ENCODE measurements at regions not wholly inside any gene's neighbourhood (a gene's known extent, or its start where the extent isn't known, plus 50 kb on each side); places are given as distances from the start of the nearest gene placed in this dataset.

DNA sequence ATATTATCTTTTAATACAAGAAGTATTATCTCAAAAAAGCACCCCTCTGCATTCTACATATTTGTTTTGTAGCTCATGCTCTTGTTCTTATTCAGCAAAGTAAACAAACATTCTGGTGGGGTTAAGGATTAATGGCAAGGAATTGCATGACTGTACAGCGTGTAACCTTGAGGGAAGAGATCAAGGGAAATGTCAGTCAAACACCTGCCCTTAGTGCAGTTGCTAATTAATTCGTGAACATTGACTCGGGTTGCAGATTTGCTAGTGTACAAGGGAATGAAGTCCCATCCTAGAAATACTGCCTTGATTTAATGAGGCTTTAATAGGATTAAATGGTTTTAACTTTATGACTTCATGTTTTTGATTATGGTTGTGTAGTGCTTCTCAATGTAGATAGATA lies 1758.1 kb downstream of the MAT2B start:
- no peak overlapping the region for H3K27ac Mint-ChIP-seq (ENCODE audit: unreplicated experiment)
- TF ChIP-seq, protein P1, sequence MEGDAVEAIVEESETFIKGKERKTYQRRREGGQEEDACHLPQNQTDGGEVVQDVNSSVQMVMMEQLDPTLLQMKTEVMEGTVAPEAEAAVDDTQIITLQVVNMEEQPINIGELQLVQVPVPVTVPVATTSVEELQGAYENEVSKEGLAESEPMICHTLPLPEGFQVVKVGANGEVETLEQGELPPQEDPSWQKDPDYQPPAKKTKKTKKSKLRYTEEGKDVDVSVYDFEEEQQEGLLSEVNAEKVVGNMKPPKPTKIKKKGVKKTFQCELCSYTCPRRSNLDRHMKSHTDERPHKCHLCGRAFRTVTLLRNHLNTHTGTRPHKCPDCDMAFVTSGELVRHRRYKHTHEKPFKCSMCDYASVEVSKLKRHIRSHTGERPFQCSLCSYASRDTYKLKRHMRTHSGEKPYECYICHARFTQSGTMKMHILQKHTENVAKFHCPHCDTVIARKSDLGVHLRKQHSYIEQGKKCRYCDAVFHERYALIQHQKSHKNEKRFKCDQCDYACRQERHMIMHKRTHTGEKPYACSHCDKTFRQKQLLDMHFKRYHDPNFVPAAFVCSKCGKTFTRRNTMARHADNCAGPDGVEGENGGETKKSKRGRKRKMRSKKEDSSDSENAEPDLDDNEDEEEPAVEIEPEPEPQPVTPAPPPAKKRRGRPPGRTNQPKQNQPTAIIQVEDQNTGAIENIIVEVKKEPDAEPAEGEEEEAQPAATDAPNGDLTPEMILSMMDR (IDR thresholded peaks at IDR 0.05): no peak
- no peaks in the 10 kb centered on the region for H3K27me3 Mint-ChIP-seq (ENCODE audit: low read depth)
- H3K4me1 Mint-ChIP-seq (ENCODE audit: low read depth): no peaks in the 10 kb centered on the region
- DNase-seq (ENCODE audit: low spot score): no peak
- no peaks in the 10 kb centered on the region for H3K36me3 Mint-ChIP-seq (ENCODE audit: low read depth)
- H3K4me3 Mint-ChIP-seq (ENCODE audit: unreplicated experiment): no peak overlapping the region
- H3K9me3 Mint-ChIP-seq (ENCODE audit: low read depth): no peaks in the 10 kb centered on the region

DNA sequence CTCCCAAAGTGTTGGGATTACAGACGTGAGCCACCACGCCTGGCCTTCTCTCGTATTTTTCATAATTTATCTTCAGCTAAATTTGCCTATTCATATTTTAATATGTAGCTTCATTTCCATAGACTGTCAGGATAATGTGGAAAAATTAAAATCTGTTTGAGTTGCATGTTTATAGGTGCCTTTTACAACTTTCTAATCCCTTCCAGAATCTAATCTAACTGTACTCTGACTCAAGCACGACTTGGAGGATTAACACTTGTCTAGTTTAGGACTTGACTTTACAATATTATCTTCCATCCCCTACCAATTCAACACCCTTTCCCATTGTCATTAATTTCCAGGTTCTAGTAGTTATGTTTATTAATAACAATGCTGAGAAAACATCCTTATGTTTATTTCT lies 1761.5 kb downstream of the MAT2B start:
- Mint-ChIP-seq H3K27ac (ENCODE audit: unreplicated experiment) (no peak overlapping the region), H3K4me1 (ENCODE audit: low read depth) (no peaks in the 10 kb centered on the region), H3K36me3 (ENCODE audit: low read depth) (no peaks in the 10 kb centered on the region), H3K27me3 (ENCODE audit: low read depth) (no peaks in the 10 kb centered on the region), H3K4me3 (ENCODE audit: unreplicated experiment) (no peak overlapping the region), H3K9me3 (ENCODE audit: low read depth) (no peaks in the 10 kb centered on the region)
- TF ChIP-seq, protein P1 (IDR thresholded peaks at IDR 0.05): no peak
- DNase-seq (ENCODE audit: low spot score): no peak

DNA sequence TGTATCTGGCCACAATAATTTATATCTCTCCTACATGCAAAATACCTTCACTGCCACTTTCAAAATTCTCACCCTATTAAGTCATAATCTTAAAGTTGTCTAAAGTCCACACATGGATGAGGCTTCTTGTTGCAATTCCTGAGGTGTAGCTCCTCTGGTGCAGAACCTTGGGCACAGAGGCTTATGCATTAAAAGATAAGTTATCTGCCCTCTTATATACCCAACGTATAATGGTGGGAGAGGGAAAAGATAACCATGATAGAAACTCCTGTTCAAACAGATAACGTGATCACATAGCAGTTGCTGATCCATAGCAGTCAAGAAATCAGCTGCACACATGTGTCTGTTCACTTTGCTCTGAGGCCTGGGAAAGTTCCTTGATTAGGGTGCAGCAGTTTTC lies 1767.0 kb downstream of the MAT2B start:
- DNase-seq (ENCODE audit: low spot score): no peak
- Mint-ChIP-seq H3K4me1 (ENCODE audit: low read depth) (no peaks in the 10 kb centered on the region), H3K27me3 (ENCODE audit: low read depth) (no peaks in the 10 kb centered on the region), H3K9me3 (ENCODE audit: low read depth) (no peaks in the 10 kb centered on the region), H3K27ac (ENCODE audit: unreplicated experiment) (no peak overlapping the region), H3K36me3 (ENCODE audit: low read depth) (no peaks in the 10 kb centered on the region), H3K4me3 (ENCODE audit: unreplicated experiment) (no peak overlapping the region)
- TF ChIP-seq, protein P1 (IDR thresholded peaks at IDR 0.05): no peak

DNA sequence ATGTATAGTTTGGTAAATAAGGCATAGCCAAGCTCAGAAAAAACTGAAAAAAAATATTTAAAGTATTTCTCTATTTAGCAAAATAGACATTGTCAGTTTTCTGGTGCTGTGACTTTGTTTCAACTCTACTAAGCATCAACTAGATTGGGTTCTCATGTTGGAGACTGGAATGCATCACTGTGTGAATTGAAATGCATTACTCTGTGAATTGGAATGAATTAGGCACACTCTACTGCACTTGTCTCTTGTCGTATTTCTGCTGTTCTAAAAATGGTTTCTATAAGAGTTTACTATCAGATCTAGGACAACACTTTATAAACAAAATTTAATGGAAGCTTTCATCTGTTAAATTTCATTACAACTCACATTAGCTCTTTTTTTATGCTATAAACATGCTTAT lies 1772.2 kb downstream of the MAT2B start:
- TF ChIP-seq, protein P1 (IDR thresholded peaks at IDR 0.05): no peak
- H3K27me3 Mint-ChIP-seq (ENCODE audit: low read depth): no peaks in the 10 kb centered on the region
- H3K9me3 Mint-ChIP-seq (ENCODE audit: low read depth): no peaks in the 10 kb centered on the region
- H3K4me3 Mint-ChIP-seq (ENCODE audit: unreplicated experiment): no peak overlapping the region
- DNase-seq (ENCODE audit: low spot score): no peak
- H3K4me1 Mint-ChIP-seq (ENCODE audit: low read depth): no peaks in the 10 kb centered on the region
- no peaks in the 10 kb centered on the region for H3K36me3 Mint-ChIP-seq (ENCODE audit: low read depth)
- no peak overlapping the region for H3K27ac Mint-ChIP-seq (ENCODE audit: unreplicated experiment)

DNA sequence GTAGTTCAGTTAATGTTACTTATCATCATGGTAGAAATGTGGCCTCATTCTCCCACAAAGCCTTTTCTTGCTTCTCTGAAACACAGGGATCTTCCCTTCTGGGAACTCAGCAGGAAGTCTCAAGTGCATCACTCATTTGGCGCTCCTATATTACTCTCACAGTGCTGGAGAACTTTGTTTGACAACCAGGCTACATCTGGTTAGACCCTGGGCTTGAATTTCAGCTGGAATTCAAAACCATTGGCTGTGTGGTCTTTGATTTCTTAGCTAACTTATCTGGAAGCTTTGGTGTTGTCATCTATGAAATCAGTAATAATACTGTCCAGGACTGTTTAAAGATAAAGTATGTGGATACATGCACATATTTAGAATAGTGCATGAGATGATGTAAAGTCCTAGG lies 1777.1 kb downstream of the MAT2B start:
- Mint-ChIP-seq H3K4me1 (ENCODE audit: low read depth) (no peaks in the 10 kb centered on the region), H3K27ac (ENCODE audit: unreplicated experiment) (no peak overlapping the region), H3K27me3 (ENCODE audit: low read depth) (no peaks in the 10 kb centered on the region), H3K4me3 (ENCODE audit: unreplicated experiment) (no peak overlapping the region), H3K9me3 (ENCODE audit: low read depth) (no peaks in the 10 kb centered on the region), H3K36me3 (ENCODE audit: low read depth) (no peaks in the 10 kb centered on the region)
- no peak for DNase-seq (ENCODE audit: low spot score)
- TF ChIP-seq, protein P1 (IDR thresholded peaks at IDR 0.05): no peak
